LHCN-M2 (cell line): ENCODE measurements at regions not wholly inside any gene's neighbourhood (a gene's known extent, or its start where the extent isn't known, plus 50 kb on each side); places are given as distances from the start of the nearest gene placed in this dataset.

Experiments
- DNase-seq: peaks from one replicate; pipeline ENCODE4 v3.0.0-alpha.2; 2012; ENCODE audit warnings: low read depth

DNA sequence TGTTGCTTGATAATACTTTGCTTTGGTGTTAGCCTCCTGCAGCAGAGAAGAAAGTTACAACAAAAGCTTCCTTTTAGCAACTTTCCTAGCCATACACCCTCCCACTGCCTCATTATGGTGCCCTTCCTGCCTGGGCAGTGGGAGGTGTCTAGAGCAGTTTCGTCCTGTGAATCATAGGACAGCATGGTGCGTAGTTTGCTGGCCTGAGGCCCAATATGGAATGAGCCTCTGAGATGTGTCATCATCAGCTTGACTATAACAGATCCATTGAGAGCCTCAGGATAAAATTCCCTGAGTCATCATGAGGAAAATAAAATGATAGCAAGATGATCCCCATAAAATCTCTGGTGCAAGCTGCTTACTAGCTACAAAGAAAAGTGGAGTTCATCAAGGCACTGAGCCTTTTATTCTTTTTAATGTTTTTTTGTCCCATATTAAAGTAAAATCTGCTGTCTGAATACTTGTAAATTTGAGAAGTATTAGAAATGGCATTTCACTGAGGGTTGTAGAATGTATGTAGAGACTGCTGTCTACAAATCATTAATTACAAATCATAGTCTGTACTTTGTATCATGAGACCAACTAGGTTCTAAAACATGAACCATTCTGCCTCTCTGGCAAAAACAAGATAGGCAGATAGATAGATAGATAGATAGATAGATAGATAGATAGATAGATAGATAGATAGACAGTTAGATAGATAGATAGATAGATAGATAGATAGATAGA, 303.0 kb upstream of the PDE4D start:
- peak; percentile 96 for DNase-seq

DNA sequence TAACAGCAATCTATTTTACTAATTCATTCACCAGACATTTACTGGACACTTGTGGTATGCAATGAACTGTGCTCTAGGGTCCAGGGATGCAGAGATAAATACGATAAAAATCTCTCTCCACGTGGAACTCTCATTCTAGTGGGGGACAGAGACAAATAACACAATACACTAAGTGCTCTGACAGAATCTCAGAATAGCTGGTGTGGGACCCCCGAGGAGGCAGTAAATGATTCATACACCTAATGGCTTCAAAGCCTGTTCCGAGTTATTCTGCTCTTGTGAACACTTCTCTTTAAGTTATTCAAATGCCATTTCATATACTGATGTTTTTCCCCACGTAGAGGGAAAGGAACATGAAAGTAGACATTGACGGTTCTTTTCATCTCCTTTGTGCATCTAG, 302.0 kb upstream of the PDE4D start:
- no peak for DNase-seq

DNA sequence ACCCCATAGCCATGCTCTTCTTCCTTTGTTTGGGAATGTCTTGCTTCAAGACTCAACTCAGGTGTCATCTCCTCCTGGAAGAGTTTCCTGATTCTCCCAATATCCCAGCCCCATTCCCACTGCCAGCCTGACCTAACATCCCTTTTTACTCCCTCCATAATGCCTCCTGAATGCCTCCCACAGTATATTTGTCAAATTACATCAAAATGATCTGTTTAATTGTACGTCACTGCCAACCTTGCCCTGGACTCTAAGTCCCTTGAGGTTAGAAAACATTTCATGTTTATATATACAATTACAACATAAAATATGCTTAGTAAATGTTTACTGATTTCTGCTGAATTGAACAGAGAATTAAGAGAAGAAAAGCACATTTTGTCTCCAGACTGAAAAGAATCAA, 301.6 kb upstream of the PDE4D start:
- no peak for DNase-seq

DNA sequence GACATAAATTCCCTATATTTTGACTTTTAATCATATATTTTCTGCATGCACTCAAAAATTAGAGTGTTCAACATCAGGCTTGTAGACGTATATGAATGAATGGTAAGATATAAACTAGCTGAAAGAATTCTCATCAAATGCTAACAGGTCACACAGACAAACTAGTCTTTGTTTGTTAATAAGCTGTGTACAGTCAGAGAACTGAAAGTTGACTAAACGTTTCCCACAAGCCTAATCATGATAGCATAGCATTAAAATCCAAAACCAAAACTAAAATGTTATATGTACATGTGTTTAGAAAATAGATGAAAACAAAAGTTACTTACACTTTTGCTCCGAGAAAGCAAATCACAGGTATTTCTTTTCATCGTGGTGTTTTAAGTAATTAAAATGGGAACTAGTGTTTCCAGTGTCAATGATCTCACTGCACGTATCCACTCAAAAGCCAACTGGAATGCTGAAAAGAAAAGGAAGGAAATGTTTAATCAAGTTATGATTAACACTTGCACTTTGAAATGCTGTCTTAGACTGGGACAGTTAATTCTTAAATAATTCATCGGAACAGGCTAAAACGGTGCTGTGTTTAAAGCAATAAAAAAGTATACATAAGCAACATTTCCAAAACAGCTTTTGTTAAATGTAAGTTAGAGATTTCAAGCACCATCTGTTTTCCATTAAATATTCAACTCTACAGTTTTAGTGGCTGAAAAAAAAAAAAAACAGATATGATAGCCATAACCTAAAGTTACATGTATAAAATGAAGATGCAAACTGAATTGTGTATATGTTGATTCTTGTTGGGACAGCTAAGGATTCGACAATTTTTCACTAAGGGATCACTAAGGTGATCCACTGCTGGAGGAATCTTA, 291.9 kb upstream of the PDE4D start:
- no peak for DNase-seq

DNA sequence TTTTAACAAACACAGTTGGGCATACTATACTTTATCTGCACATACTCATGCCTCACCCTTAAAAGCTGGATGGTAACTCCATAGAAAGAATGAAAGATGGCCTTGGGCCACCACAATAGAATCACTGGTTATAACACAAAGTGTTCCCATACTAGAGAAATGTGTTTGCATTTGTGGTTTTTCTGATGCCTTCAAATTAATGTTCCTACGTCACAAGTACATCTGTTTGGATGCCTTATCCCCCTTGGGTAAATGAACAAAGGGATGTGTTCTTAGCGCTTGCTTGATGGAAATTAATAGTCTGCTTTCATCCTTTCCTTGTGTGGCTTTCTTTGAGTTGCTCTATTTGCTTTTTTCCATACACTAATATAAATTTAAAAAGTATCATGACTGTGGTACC, 291.1 kb upstream of the PDE4D start:
- peak; percentile 52 for DNase-seq

DNA sequence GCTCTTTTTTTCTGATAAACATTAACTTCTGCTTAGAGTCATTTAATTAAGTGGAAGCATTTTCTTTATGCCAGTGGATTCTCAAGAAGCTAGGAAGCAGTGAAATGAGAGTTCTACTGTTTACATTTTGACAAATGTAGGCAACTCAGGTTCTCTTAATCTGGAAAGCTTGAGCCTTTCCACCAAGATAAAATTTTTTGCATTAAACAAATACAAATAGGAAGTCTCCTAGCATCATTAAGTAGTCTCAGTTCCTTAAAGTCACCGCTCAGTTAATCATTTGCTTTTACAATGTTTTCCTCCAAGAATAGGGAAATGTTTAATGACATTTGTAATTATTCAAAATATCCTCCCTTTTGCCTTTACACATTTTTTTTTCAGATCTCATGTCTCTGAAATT, 290.4 kb upstream of the PDE4D start:
- DNase-seq: no peak

DNA sequence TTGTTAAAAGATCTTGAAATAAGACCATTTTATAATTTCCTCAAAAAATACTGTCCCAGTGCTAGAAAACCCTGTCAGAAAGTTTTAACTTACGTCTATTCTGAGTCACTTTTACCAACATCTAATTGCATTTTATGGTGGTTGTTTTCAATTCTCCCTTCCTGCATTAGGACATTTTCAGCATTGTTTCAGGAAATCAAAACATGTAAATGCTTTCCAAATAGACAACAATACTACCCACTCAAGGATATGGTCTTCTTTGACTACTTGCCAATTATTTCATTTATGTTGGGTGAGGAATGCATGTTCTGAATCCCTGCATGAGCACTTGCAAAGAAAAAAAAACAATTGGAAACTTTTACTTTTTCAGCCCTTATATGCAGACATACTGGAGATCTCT, 284.6 kb upstream of the PDE4D start:
- peak; percentile 4 for DNase-seq

DNA sequence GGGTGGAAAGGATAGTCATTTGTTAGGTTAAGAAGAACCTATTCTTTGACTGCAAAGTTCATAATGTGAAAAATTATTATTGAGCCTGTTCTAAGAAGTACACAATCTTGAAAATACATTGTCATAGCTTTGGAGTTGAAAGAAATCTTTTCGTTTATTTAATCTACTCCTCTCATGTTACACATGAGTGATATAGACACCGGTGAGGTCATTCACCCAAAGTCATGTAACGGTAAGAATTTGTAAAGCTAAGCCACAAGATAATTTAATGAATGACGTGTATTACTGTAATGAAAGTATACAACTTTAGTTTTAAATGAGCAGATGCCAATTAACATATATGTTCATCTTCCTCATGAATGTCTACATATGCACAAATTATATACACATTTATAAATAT, 284.1 kb upstream of the PDE4D start:
- peak; percentile 4 for DNase-seq

DNA sequence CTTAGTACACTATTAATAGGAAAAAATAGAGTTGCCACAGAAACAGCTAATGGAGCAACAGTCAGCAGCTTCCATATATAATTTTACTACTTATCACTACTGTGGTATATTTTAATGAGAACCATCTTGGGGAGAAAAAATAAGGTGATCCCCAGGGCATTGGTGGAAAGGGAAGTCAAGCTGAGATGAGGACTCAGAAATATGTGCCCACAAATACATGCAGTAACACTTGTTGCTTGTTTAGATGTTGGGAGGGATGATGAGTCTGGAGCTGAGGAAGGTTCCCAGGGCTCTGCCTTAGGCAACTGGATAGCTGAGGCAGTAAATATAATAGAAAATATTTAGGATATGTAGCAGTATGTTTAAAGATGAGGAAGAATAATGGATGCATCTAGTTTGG, 280.1 kb upstream of the PDE4D start:
- no peak for DNase-seq

DNA sequence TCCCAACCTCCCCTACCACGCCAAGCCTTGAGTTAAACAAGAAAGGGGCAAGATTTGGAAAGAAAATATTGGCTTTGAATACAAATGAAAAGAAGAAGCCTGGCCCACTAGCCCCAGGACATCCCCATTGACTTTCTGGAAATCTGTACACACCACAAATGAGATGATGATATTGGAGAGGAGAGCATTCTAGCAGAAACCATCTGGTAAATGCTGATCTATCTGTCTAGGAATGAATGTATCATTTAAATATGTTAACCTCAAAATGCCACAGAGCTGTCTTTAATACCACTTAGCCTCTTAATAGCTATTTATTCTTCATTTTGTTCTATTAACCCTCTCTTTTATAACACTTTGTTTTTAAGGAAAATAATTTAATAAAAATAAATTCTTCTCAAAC, 270.2 kb upstream of the PDE4D start:
- no peak for DNase-seq

DNA sequence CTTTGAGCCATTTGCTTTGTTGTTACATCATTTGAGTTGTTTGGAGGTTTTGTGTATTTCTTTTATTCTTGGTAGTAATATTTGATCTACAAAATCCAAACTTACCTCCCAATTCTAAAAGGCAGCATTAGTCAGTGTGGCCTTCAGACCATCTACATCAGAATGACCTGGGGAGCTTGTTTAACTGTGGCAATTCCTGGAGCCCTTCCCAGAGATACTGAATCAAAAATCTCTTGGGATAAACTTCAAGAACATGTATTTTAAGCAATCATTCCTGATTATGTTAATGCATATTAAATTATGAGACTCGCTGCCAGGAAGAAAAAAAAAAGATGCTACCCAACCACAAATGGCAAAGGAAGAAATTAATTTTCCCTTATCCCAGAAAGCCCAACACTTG, 268.9 kb upstream of the PDE4D start:
- DNase-seq: no peak

DNA sequence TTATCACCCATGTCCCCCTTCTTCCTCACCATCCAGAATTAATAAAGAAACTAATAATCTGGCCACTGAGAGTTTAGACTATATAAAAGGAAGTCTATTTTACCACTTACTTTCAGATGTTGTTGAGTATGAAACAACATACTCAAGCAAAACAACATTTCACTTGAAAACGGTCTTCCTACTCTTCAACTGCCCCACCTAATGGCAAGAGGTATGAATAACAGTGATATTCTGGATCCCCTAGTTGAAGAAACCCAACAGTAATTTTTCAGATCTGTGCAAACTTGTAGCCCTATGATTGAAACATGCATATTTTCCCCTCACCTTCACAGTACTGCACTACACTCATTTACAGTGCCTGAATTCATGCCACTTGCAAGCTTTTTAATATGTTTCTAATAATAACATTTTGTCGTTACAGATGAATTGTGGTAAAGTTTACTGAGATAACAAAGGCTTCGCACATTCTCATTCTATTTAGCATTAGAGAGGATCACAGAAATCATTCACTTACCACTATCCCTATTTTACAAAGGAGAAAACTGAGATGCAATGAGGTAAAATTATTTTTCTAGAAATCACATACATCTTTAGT, 267.9 kb upstream of the PDE4D start:
- DNase-seq: peak; percentile 24

DNA sequence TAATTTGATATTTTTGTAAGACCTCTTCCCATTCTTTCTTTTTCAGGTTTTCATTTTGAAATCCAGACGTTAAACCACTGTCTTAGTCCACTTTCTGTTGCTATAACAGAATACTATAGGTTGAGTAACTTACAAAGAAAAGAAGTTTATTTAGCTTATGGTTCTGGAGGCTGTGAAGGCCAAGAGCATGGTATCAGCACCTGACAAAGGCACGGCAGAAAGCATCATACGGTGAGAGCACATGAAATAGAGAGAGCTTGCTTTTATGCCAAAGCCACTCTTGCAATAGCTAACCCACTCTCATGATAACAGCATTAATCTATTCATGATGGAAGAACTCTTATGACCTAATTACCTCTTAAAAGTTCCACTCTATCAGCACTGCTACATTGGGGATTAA, 255.6 kb upstream of the PDE4D start:
- DNase-seq: no peak

DNA sequence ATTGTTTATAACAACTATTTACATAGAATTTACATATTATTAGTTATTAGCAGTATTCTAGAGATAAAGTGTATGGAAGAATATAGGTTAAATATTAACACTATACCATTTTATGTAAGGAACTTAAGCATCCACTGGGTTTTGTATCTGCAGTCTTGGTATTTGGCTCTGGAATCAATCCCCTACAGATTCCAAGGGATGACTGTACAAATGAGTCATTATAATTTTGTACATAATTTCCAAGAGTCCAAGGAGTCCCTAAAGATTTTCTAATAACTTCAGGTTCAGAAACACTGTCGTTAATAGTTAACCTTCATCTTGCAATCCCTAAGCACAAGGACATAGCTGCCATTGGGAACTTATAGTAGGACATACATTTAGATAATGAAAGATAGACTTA, 254.8 kb upstream of the PDE4D start:
- DNase-seq: peak; percentile 10

DNA sequence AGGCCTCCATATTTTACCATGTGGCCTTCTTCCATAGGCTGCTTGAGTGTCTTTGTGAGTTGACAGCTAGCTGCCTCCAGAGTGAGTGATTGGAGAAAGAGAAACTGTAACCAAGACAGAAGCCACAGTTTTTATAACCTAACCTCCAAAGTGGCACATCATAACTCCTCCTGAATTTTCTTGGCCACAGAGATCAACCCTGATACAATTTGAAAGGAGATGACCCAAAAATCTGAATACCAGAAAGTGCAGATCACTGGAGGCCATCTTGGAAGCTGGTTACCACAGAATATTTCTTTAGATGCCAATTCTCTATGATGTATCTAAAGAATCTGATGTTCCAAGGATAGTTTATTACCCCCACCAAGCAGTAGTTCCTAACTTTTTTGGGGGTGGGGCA, 254.3 kb upstream of the PDE4D start:
- no peak for DNase-seq

DNA sequence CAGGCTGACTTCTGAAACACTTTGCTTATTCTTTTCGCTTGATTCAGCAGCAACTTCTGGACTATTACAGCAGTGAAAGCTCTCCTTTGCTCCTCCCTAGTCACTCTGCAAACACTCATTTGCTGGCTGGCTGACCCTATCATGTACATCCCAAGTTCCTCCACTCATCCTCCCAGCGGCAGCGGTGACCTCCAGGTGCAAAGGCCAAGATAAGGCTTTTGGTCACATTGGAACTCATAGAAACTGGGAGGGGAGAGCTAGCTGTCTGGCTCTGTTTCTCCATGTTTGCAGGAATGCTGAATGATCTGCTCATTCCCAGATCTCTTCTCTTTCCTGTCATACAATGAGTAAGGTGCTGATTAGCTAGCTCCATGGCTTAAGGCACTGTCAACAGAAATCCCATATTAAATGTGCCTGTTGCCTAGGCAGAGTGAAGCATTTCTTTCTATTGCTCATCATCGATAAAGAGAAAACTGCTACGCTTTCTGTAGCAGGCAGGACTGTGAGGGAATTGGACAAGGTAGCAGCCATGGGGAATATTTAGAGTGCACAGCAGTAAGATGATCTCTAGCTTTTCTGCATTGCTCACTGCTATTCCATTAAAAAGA, 250.5 kb upstream of the PDE4D start:
- no peak for DNase-seq

DNA sequence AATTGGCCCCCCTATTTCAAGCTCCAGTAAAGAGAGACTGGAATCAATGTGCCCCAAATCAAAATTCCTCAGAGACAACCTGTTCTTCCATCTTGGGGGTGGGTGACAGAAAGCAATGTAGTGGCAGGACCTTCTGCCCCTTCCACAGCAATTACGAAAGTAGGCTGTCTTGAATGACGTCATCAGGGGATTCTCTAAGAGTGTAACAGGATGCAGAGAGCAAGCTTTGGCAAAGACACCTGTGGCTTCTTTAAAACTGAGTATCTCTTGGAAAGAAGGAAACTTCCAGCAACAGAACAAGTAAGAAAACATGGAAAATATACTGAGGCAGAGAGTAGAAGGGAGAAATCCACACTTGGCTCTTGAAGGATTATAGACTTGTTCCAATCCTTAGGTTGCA, 247.6 kb upstream of the PDE4D start:
- DNase-seq: no peak

DNA sequence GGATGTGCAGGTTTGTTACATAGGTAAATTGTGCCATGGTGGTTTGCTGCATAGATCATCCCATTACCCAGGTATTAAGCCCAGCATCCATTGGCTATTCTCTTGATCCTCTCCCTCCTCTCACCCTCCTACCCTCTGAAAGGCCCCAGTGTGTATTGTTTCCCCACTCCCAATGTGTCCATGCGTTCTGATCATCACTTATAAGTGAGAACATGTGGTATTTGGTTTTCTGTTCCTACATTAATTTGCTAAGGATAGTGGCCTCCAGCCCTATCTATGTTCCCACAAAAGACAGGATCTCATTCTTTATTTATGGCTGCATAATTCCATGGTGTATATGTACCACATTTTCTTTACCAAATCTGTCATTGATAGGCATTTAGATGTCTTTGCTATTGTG, 243.3 kb upstream of the PDE4D start:
- no peak for DNase-seq

DNA sequence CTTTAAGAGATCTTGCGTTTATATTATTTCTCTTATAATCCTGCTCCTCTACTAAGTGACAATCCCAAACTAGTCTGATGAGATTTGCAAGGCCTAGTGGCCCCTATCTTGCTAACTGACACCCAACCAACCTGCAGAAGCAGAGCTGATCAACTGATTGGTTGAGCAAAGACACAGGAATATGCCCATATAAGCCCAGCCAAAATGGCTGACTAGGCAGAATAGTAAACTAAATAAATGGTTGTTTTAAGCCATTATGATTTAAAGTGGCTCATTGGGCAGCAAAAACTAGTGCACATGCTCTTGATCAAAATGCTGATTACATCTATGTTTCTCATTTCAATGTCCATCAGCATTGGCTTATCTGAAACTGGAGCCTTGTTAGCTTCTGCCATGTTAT, 238.0 kb upstream of the PDE4D start:
- DNase-seq: no peak

DNA sequence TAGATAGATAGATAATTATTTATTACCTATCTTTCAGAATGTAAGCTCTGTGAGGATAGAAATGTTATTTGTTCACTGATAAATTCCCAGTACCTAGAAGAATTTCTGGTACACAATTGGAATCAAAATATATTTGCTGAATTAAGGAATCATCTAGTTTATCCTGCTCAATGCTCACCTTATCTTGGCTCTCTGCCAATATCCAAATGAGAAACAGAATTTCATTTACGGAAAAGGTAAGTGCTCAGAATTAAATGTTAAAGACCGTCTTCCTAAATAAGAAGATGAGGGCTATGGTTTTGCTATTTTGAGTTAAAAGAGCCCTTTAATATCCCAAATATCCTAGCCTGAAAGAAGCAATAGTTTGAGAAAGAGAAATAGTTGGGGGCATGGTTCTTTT, 232.1 kb upstream of the PDE4D start:
- no peak for DNase-seq

DNA sequence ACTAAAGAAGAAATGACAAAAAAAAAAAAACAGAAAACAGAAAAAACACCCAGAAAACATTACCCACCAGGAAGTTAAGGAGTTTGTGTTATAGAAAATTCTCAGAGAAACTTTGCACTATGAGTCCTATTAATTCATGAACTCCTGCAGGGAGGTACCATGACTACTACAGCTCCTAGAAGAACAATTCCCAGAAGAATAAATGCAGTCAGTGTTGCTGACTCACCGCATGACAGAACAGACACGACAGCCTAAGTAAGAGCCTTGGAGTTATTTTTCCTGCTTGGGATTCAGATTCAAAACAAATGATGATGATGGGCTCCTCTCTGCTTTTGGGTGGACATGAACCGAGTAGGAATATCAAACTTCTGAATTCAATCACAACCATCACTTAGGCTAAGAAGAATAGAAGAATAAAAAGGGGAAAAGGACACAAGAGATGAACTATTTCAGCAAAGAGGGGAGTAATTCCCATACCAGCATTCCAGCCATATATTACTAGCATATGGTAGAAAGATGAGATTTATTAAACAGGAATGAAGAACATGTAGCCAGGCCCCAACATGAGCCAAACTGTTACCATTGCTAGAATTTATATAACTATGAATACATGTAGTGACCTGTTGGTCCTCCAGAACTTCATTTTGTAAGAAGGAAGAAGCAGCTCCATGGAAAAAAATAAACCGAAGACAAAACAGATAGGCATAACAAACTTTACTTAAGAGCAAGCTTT, 209.6 kb upstream of the PDE4D start:
- DNase-seq: peak; percentile 41

DNA sequence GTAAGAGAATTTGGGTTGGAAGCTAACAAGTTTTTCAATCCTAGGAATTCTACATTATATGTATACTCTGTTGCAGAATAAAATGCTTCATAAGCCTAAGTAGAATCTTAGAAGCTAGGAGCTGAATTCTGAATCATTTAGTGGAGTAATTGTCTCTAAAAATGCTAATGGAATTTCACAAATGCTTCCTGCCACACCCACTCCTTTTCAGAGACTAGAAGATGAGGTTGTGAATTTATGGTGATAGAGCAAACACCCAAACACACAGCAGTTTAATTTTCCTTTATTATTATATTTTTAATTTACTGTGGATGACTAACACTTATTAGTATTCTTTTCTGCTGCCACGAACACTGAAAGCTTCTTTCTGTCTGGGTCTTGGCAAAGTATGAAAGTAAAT, 208.0 kb upstream of the PDE4D start:
- DNase-seq: no peak
